GM10266 (cell line): ENCODE measurements at regions not wholly inside any gene's neighbourhood (a gene's known extent, or its start where the extent isn't known, plus 50 kb on each side); places are given as distances from the start of the nearest gene placed in this dataset.

Source experiments
- DNase-seq: peaks from one replicate; pipeline ENCODE4 v3.0.0; 2012; ENCODE audit errors: extremely low spot score
- CTCF ChIP-seq: IDR thresholded peaks from 2 replicates; pipeline ENCODE4 v1.5.1; 2012; ENCODE audit warnings: mild to moderate bottlenecking, low read depth; ENCODE audit not compliant: control insufficient read depth, insufficient read depth; ENCODE audit errors: missing control alignments

GRCh38 chrX:142256935-142257334, 51.8 kb upstream of the MAGEC2 start:
- TF ChIP-seq CTCF = no peak
- no peak for DNase-seq
